HCT116 (cell line): ENCODE measurements at regions not wholly inside any gene's neighbourhood (a gene's known extent, or its start where the extent isn't known, plus 50 kb on each side); places are given as distances from the start of the nearest gene placed in this dataset.

Source experiments
- ATAC-seq: fragments of 200-7000 bp; cut with Tn5 transposase; 2 replicates; pipeline ENCODE4 v1.9.1; 2020; ENCODE audit warnings: mild to moderate bottlenecking, moderate library complexity
- BruUV-seq: library from RNA; stranded (reverse); fragments of 400-500 nt; replicated peaks from 2 replicates; lab custom pipeline; 2021; lab: Mats Ljungman, UMichigan
- CTCF ChIA-PET: fragments of 300-600 bp; sonication (Branson Sonifier 250); formaldehyde crosslinking; loops from one replicate; lab custom pipeline; 2021; ENCODE audit warnings: antibody characterized with exemption; lab: Charles Lee
- POLR2A ChIA-PET: fragments of 300-600, 350-600 bp; sonication (Branson Sonifier 250); formaldehyde crosslinking; loops from one replicate; lab custom pipeline; 2021; ENCODE audit warnings: antibody characterized with exemption; lab: Charles Lee
- RAD21 ChIA-PET, 2 experiments: fragments of 300-600 bp; sonication (Branson Sonifier 250); formaldehyde crosslinking; loops; one replicate each; lab custom pipeline; 2023; ENCODE audit warnings: low total read pairs in 2 of 2; ENCODE audit not compliant: uncharacterized antibody in 2 of 2, unreplicated experiment in 2 of 2, low non-redundant PET in 1 of 2; lab: Charles Lee
- DNase-seq: peaks from one replicate; pipeline ENCODE4 v3.0.0-alpha.2; 2010; ENCODE audit warnings: low read depth, low spot score
- H2AFZ ChIP-seq: fragments of 200-600 bp; shearing (Covaris generic), sonication (generic); 2 replicates; pipeline ENCODE4 v1.6.1; 2017; ENCODE audit warnings: low read depth, mixed run types, mixed read lengths, antibody characterized with exemption, low read length; ENCODE audit not compliant: poor library complexity, severe bottlenecking
- H3K27ac ChIP-seq: 2 replicates; pipeline ENCODE4 v1.5.1; 2012; ENCODE audit warnings: low read depth, low read length
- H3K27me3 ChIP-seq: fragments of 200-600 bp; sonication (generic); 2 replicates; pipeline ENCODE4 v1.6.1; 2016; ENCODE audit warnings: mixed run types, low read length, mixed read lengths; ENCODE audit not compliant: insufficient read depth
- H3K36me3 ChIP-seq, 2 experiments: fragments of 200-500 bp in 1 of 2; fragments of 200-600 bp in 1 of 2; sonication (Bioruptor generic) in 1 of 2; sonication (generic) in 1 of 2; 2 replicates each; pipeline versions ENCODE4 v1.5.1 to v1.6.1; 2014 to 2016; ENCODE audit warnings: low read length in 2 of 2, inconsistent platforms in 1 of 2, mixed read lengths in 1 of 2, mixed run types in 1 of 2; ENCODE audit not compliant: insufficient read depth in 2 of 2, control insufficient read depth in 1 of 2
- H3K4me1 ChIP-seq, 2 experiments: fragments of 200-600 bp in 1 of 2; sonication (generic) in 1 of 2; 2 replicates each; pipeline versions ENCODE4 v1.5.1 to v1.6.1; 2012 to 2017; ENCODE audit warnings: low read length in 2 of 2, inconsistent platforms in 1 of 2, mild to moderate bottlenecking in 1 of 2, mixed read lengths in 1 of 2, mixed run types in 1 of 2, moderate library complexity in 1 of 2; ENCODE audit not compliant: insufficient read depth in 2 of 2, control insufficient read depth in 1 of 2
- H3K4me2 ChIP-seq: fragments of 200-600 bp; sonication (generic); 2 replicates; pipeline ENCODE4 v1.6.1; 2017; ENCODE audit warnings: mixed run types, low read length, mixed read lengths
- H3K4me3 ChIP-seq, 2 experiments: fragments of 200-600 bp in 1 of 2; sonication (generic) in 1 of 2; replicated peaks in 1 of 2; 2 replicates each; pipeline ENCODE4 v1.5.1; 2011 to 2016; ENCODE audit warnings: low read length in 2 of 2, control low read depth in 1 of 2, low read depth in 1 of 2, mild to moderate bottlenecking in 1 of 2, mixed read lengths in 1 of 2, mixed run types in 1 of 2
- H3K79me2 ChIP-seq: fragments of 200-600 bp; sonication (generic); 2 replicates; pipeline ENCODE4 v1.6.1; 2017; ENCODE audit warnings: mild to moderate bottlenecking, mixed run types, low read length, moderate library complexity, mixed read lengths; ENCODE audit not compliant: insufficient read depth
- H3K9ac ChIP-seq: fragments of 200-600 bp; sonication (generic); 2 replicates; pipeline ENCODE4 v1.6.1; 2016; ENCODE audit warnings: low read length, mixed read lengths
- H3K9me2 ChIP-seq: fragments of 200-600 bp; sonication (generic), shearing (Covaris generic); 2 replicates; pipeline ENCODE4 v1.6.1; 2017; ENCODE audit warnings: mixed run types, mild to moderate bottlenecking, moderate library complexity; ENCODE audit not compliant: insufficient read depth
- H3K9me3 ChIP-seq, 2 experiments: fragments of 200-500 bp in 1 of 2; fragments of 200-600 bp in 1 of 2; sonication (Bioruptor generic) in 1 of 2; sonication (generic) in 1 of 2; 2 replicates each; pipeline ENCODE4 v1.6.1; 2014 to 2017; ENCODE audit warnings: low read length in 2 of 2, mixed read lengths in 2 of 2, inconsistent platforms in 1 of 2, low read depth in 1 of 2, mild to moderate bottlenecking in 1 of 2, mixed run types in 1 of 2, moderate library complexity in 1 of 2; ENCODE audit not compliant: control insufficient read depth in 1 of 2, insufficient read depth in 1 of 2
- H4K20me1 ChIP-seq: fragments of 200-600 bp; sonication (generic), shearing (Covaris generic); 2 replicates; pipeline ENCODE4 v1.6.1; 2017; ENCODE audit warnings: mixed run types, mild to moderate bottlenecking, moderate library complexity; ENCODE audit not compliant: insufficient read depth
- CBX3 ChIP-seq: IDR thresholded peaks from 2 replicates; pipeline ENCODE4 v1.6.1; 2012; ENCODE audit warnings: low read depth
- intact Hi-C: fragments of 100-400 bp; cut with micrococcal nuclease; formaldehyde crosslinking; loops from 2 replicates; pipeline ENCODE4 v1.10.0; 2022
- TF ChIP-seq, protein P1 (sequence below), 3 experiments: fragments of 200-600 bp in 1 of 3; sonication (generic) in 1 of 3; IDR thresholded peaks in 2 of 3; conservative IDR thresholded peaks in 1 of 3; 2 replicates each; pipeline ENCODE4 v1.5.1; 2012 to 2017; ENCODE audit warnings: low read depth in 2 of 3, low read length in 2 of 3, antibody characterized with exemption in 1 of 3, borderline replicate concordance in 1 of 3, control low read depth in 1 of 3, mild to moderate bottlenecking in 1 of 3, mixed read lengths in 1 of 3, mixed run types in 1 of 3, moderate library complexity in 1 of 3; ENCODE audit not compliant: insufficient read depth in 1 of 3

DNA sequence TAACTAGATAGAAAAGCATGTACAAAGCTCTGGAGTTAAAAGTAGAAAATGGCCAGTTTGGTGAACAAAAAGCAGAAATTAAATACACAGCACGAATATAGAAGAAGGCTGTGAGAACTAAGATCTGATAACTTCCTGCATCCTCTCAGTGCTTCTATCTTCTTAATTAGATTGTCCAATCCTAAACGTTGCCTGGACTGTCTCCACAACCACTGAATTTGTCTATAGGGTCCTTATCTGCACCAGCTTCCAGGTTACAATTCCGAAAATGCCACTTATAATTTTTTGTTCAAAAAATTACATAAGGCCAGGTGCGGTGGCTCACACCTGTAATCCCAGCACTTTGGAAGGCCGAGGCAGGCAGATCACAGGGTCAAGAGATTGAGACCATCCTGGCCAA is 626.3 kb downstream of the TBL1XR1 start:
- TF ChIP-seq CBX3, result no peak
- H3K36me3 ChIP-seq, result no peaks in the 10 kb centered on the region
- H3K4me3 ChIP-seq, result no peak overlapping the region
- no peak overlapping the region for H3K27ac ChIP-seq
- no peak overlapping the region for H2AFZ ChIP-seq
- no peaks in the 10 kb centered on the region for H3K4me1 ChIP-seq
- no peaks in the 10 kb centered on the region for H4K20me1 ChIP-seq
- no peak overlapping the region for H3K4me2 ChIP-seq
- H3K9me3 ChIP-seq, result no peaks in the 10 kb centered on the region
- H3K79me2 ChIP-seq, result no peaks in the 10 kb centered on the region
- ChIA-PET RAD21 (no interaction called here), POLR2A (no interaction called here), CTCF (no interaction called here)
- BruUV-seq, result no TSS peak
- H3K9ac ChIP-seq, result no peak overlapping the region
- DNase-seq, result no peak
- intact Hi-C loops, result no loop called here
- 0 out of 2 replicates have a peak, but pooled peaks cover 3% of the 10 kb centered on the region for H3K9me2 ChIP-seq
- no peaks in the 10 kb centered on the region for H3K27me3 ChIP-seq
- no peak for ATAC-seq

DNA sequence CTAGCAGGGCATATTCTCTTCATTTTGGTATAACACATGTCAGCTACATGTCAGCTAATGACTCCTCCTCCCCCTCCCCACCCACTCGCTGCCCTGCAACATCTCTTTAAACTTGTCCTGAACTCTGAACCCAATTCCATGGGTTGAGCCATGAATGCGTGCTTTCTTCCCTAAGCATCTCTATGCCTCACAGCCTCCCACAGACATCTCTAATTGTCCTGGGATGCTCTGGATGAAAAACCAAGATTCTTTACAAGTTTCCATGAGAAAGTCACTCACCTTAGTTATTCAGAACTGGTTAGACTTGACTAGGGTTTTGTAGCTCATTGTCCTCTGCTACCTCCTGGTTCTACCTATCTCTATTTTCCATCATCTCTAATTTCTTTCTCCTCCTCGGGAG is 629.1 kb downstream of the TBL1XR1 start:
- H3K9ac ChIP-seq, result no peak overlapping the region
- no peaks in the 10 kb centered on the region for H3K27me3 ChIP-seq
- ATAC-seq (no peak), DNase-seq (no peak)
- no TSS peak for BruUV-seq
- intact Hi-C loops, result no loop called here
- H3K4me1 ChIP-seq, result no peaks in the 10 kb centered on the region
- TF ChIP-seq, protein P1, sequence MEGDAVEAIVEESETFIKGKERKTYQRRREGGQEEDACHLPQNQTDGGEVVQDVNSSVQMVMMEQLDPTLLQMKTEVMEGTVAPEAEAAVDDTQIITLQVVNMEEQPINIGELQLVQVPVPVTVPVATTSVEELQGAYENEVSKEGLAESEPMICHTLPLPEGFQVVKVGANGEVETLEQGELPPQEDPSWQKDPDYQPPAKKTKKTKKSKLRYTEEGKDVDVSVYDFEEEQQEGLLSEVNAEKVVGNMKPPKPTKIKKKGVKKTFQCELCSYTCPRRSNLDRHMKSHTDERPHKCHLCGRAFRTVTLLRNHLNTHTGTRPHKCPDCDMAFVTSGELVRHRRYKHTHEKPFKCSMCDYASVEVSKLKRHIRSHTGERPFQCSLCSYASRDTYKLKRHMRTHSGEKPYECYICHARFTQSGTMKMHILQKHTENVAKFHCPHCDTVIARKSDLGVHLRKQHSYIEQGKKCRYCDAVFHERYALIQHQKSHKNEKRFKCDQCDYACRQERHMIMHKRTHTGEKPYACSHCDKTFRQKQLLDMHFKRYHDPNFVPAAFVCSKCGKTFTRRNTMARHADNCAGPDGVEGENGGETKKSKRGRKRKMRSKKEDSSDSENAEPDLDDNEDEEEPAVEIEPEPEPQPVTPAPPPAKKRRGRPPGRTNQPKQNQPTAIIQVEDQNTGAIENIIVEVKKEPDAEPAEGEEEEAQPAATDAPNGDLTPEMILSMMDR (IDR thresholded peaks at IDR 0.05 in 2 of 3, conservative IDR thresholded peaks at IDR 0.05 in 1 of 3; ENCODE audit: borderline replicate concordance in 1 of 3, insufficient read depth in 1 of 3, low read depth in 2 of 3, low read length in 2 of 3), result no peak
- no peaks in the 10 kb centered on the region for H3K79me2 ChIP-seq
- ChIA-PET RAD21 (no interaction called here), CTCF (no interaction called here), POLR2A (no interaction called here)
- no peak overlapping the region for H2AFZ ChIP-seq
- no peak overlapping the region for H3K4me3 ChIP-seq
- H3K9me2 ChIP-seq, result 0 out of 2 replicates have a peak, but pooled peaks cover 3% of the 10 kb centered on the region
- no peak overlapping the region for H3K27ac ChIP-seq
- H3K9me3 ChIP-seq, result no peaks in the 10 kb centered on the region
- no peaks in the 10 kb centered on the region for H3K36me3 ChIP-seq
- H4K20me1 ChIP-seq, result no peaks in the 10 kb centered on the region
- no peak overlapping the region for H3K4me2 ChIP-seq
